HL-60 (cell line): ENCODE measurements at regions not wholly inside any gene's neighbourhood (a gene's known extent, or its start where the extent isn't known, plus 50 kb on each side); places are given as distances from the start of the nearest gene placed in this dataset.

Source experiments
- DNase-seq, 2 experiments: peaks; one replicate each; pipeline ENCODE4 v3.0.0-alpha.2; 2010 to 2020; ENCODE audit warnings: low read depth in 1 of 2, low spot score in 1 of 2
- H3K27ac ChIP-seq: fragments of 250-450 bp; sonication (Bioruptor Pico); replicated peaks from 2 replicates; pipeline ENCODE4 v1.5.1; 2020; ENCODE audit warnings: mild to moderate bottlenecking, moderate library complexity
- H3K27me3 ChIP-seq: fragments of 250-450 bp; sonication (Bioruptor Pico); 2 replicates; pipeline ENCODE4 v1.5.1; 2021; ENCODE audit warnings: mild to moderate bottlenecking, moderate library complexity; ENCODE audit not compliant: insufficient read depth, poor library complexity, severe bottlenecking
- H3K4me3 ChIP-seq: replicated peaks from 2 replicates; pipeline ENCODE4 v1.5.1; 2011; ENCODE audit warnings: mild to moderate bottlenecking, control low read depth, low read length; ENCODE audit not compliant: insufficient read depth
- GABPA ChIP-seq: IDR thresholded peaks from 2 replicates; pipeline ENCODE4 v1.6.1; 2012; ENCODE audit warnings: low read depth
- POLR2AphosphoS5 ChIP-seq: IDR thresholded peaks from 2 replicates; pipeline ENCODE4 v1.6.1; 2012; ENCODE audit warnings: low read depth
- SPI1 ChIP-seq: IDR thresholded peaks from 2 replicates; pipeline ENCODE4 v1.6.1; 2012; ENCODE audit warnings: low read depth, mild to moderate bottlenecking, borderline replicate concordance
- TF ChIP-seq, protein P1 (sequence below): IDR thresholded peaks from one replicate; pipeline ENCODE4 v1.5.1; 2011; ENCODE audit warnings: low read length, control low read depth, inconsistent platforms; ENCODE audit not compliant: insufficient read depth
- TF ChIP-seq, protein P2 (sequence below): IDR thresholded peaks from 2 replicates; pipeline ENCODE4 v1.6.1; 2012; ENCODE audit warnings: low read depth; ENCODE audit not compliant: insufficient replicate concordance

DNA sequence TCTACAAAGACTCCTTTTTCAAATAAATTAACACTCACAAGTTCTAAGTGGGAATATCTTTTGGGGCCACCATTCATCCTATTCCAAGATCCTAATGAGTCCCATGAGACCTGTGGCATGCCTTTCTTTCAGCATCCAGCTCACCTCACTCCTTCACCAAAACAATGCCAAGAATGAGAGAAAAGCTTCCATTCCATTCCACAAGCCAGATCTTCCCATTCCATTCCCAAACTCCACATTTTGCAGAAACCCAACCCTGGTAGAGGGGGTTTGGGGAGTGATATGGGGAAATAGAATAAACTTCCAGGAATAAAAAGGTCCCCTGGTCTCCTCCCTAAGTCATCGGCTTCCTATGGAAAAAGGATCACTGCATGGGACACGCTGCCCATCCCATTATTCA, 392.2 kb downstream of the NPIPA8 start:
- TF ChIP-seq, protein P1, sequence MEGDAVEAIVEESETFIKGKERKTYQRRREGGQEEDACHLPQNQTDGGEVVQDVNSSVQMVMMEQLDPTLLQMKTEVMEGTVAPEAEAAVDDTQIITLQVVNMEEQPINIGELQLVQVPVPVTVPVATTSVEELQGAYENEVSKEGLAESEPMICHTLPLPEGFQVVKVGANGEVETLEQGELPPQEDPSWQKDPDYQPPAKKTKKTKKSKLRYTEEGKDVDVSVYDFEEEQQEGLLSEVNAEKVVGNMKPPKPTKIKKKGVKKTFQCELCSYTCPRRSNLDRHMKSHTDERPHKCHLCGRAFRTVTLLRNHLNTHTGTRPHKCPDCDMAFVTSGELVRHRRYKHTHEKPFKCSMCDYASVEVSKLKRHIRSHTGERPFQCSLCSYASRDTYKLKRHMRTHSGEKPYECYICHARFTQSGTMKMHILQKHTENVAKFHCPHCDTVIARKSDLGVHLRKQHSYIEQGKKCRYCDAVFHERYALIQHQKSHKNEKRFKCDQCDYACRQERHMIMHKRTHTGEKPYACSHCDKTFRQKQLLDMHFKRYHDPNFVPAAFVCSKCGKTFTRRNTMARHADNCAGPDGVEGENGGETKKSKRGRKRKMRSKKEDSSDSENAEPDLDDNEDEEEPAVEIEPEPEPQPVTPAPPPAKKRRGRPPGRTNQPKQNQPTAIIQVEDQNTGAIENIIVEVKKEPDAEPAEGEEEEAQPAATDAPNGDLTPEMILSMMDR: no peak
- TF ChIP-seq, protein P2, sequence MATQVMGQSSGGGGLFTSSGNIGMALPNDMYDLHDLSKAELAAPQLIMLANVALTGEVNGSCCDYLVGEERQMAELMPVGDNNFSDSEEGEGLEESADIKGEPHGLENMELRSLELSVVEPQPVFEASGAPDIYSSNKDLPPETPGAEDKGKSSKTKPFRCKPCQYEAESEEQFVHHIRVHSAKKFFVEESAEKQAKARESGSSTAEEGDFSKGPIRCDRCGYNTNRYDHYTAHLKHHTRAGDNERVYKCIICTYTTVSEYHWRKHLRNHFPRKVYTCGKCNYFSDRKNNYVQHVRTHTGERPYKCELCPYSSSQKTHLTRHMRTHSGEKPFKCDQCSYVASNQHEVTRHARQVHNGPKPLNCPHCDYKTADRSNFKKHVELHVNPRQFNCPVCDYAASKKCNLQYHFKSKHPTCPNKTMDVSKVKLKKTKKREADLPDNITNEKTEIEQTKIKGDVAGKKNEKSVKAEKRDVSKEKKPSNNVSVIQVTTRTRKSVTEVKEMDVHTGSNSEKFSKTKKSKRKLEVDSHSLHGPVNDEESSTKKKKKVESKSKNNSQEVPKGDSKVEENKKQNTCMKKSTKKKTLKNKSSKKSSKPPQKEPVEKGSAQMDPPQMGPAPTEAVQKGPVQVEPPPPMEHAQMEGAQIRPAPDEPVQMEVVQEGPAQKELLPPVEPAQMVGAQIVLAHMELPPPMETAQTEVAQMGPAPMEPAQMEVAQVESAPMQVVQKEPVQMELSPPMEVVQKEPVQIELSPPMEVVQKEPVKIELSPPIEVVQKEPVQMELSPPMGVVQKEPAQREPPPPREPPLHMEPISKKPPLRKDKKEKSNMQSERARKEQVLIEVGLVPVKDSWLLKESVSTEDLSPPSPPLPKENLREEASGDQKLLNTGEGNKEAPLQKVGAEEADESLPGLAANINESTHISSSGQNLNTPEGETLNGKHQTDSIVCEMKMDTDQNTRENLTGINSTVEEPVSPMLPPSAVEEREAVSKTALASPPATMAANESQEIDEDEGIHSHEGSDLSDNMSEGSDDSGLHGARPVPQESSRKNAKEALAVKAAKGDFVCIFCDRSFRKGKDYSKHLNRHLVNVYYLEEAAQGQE: no peak
- TF ChIP-seq POLR2AphosphoS5 (no peak), SPI1 (no peak)
- Histone ChIP-seq H3K27ac (no peak overlapping the region), H3K27me3 (no peaks in the 10 kb centered on the region), H3K4me3 (no peak overlapping the region)
- DNase-seq: no peak

DNA sequence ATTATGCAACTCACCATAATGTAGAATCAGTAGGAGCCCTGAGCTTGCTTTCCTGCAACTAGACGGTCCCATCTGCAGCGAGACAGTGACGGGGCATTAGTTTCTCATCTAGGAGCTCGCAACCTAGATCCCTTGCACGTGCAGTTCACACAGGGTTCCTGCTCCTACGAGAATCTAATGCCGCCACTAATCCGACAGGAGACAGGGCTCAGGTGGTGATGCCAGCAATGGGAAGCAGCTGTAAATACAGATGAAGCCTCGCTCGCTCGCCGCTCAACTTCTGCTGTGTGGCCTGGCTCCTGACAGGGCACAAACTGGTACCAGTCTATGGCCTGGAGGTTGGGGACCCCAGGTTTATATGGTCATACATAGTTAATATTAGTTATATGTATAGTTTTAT, 394.5 kb downstream of the NPIPA8 start:
- no peak for DNase-seq
- no peaks in the 10 kb centered on the region for H3K27me3 ChIP-seq
- no peak overlapping the region for H3K4me3 ChIP-seq
- TF ChIP-seq, protein P1: no peak
- TF ChIP-seq SPI1 (no peak), POLR2AphosphoS5 (no peak), GABPA (no peak)
- TF ChIP-seq, protein P2: no peak
- no peak overlapping the region for H3K27ac ChIP-seq

DNA sequence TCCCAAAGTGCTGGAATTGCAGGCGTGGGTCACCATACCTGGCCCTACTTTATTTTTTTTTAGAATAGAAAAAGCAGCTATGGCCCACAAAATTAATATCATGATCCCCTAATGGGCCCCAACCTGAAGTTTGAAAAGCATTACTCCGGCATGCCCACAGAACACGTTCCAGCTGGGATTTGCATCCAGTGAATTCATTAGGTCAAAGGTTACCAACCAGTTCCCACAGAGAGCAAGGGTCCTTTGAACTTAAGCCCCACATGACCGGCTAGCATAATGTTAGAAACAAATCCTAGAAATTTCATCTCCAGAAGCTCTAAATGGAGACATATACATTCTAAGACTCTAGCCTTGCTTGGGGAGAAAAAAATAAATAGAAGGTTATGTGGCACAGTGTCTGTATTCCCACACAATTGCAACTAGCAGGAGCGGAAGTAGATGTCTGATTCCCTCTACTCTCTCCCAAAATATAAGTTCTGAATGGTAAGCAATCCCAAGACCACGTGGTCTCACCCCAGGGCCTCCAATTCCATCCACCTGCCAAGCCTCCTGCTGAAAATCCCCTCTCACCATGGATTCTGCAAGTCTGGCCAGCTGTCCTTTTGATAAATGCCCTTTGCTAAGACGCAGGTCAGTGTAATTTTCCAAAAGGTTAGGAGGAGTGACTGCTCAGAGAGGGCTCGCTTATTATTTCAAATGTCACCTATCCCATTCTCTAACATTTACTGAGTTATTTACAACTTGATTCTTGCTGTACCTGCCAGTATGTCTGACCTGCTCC, 395.8 kb downstream of the NPIPA8 start:
- Histone ChIP-seq H3K27me3 (no peaks in the 10 kb centered on the region), H3K27ac (no peak overlapping the region), H3K4me3 (no peak overlapping the region)
- no peak for DNase-seq
- no peak for TF ChIP-seq POLR2AphosphoS5
- TF ChIP-seq, protein P2: no peak
- TF ChIP-seq, protein P1: no peak
- no peak for TF ChIP-seq GABPA
- no peak for TF ChIP-seq SPI1
